Gastrocnemius medialis (tissue), 4 donors: ENCODE measurements at regions not wholly inside any gene's neighbourhood (a gene's known extent, or its start where the extent isn't known, plus 50 kb on each side); places are given as distances from the start of the nearest gene placed in this dataset.

Experiments used
- ATAC-seq, 2 donors: fragments of 150-250 bp; one replicate each; pipeline ENCODE4 v1.9.1; 2016
- DNase-seq, 2 donors: peaks; one replicate each; pipeline ENCODE4 v3.0.0-alpha.2; 2019
- H3K27ac ChIP-seq, 4 donors: fragments of 200-600 bp; sonication (generic); 1 replicate in 1 of 4; 2 replicates in 3 of 4; pipeline ENCODE4 v1.5.1; 2016 to 2018; ENCODE audit warnings: mild to moderate bottlenecking in 2 of 4, moderate library complexity in 1 of 4
- H3K27me3 ChIP-seq, 3 donors: fragments of 200-600 bp; sonication (generic) in 2 of 3; 1 replicate in 1 of 3; 2 replicates in 2 of 3; pipeline versions ENCODE4 v1.5.1 to v1.6.0; 2016 to 2019; ENCODE audit warnings: mild to moderate bottlenecking in 1 of 3, moderate library complexity in 1 of 3
- H3K36me3 ChIP-seq, 2 donors: fragments of 200-600 bp; sonication (generic) in 1 of 2; one replicate each; pipeline ENCODE4 v1.5.1; 2017 to 2018
- H3K4me1 ChIP-seq, 2 donors: fragments of 200-600 bp; sonication (generic) in 1 of 2; one replicate each; pipeline ENCODE4 v1.5.1; 2016 to 2017; ENCODE audit warnings: mild to moderate bottlenecking in 2 of 2
- H3K4me3 ChIP-seq, 4 donors: fragments of 200-600 bp; sonication (generic) in 3 of 4; 1 replicate in 1 of 4; 2 replicates in 3 of 4; pipeline ENCODE4 v1.5.1; 2016 to 2019; ENCODE audit warnings: mild to moderate bottlenecking in 2 of 4
- H3K9me3 ChIP-seq, 3 donors: fragments of 200-600 bp; sonication (generic) in 2 of 3; 1 replicate in 1 of 3; 2 replicates in 2 of 3; pipeline ENCODE4 v1.5.1; 2016 to 2019
- POLR2A ChIP-seq, 2 donors: fragments of 450-650 bp; IDR thresholded peaks; one replicate each; pipeline ENCODE4 v1.6.1; 2017; ENCODE audit warnings: antibody characterized with exemption in 2 of 2, mild to moderate bottlenecking in 2 of 2, moderate library complexity in 2 of 2
- in situ Hi-C, 4 donors: fragments of 200-750 bp; cut with MboI; loops; one replicate each; pipeline versions ENCODE4 v1.15.0 to v1.8.0; 2017; ENCODE audit warnings: low sequenced_read_pairs in 4 of 4
- intact Hi-C: fragments of 100-400 bp; cut with DNase I; formaldehyde crosslinking; loops from one replicate; pipeline ENCODE4 v1.15.1; 2023; ENCODE audit warnings: low total_unique reads
- TF ChIP-seq, protein P1 (sequence below), 5 experiments: fragments of 450-650 bp in 3 of 5; fragments of 200-600 bp in 2 of 5; sonication (generic) in 2 of 5; IDR thresholded peaks in 4 of 5; conservative IDR thresholded peaks in 1 of 5; 1 replicate in 4 of 5; 2 replicates in 1 of 5; pipeline ENCODE4 v1.5.1; 2016 to 2019; ENCODE audit warnings: antibody characterized with exemption in 5 of 5, mild to moderate bottlenecking in 3 of 5, moderate library complexity in 3 of 5

DNA sequence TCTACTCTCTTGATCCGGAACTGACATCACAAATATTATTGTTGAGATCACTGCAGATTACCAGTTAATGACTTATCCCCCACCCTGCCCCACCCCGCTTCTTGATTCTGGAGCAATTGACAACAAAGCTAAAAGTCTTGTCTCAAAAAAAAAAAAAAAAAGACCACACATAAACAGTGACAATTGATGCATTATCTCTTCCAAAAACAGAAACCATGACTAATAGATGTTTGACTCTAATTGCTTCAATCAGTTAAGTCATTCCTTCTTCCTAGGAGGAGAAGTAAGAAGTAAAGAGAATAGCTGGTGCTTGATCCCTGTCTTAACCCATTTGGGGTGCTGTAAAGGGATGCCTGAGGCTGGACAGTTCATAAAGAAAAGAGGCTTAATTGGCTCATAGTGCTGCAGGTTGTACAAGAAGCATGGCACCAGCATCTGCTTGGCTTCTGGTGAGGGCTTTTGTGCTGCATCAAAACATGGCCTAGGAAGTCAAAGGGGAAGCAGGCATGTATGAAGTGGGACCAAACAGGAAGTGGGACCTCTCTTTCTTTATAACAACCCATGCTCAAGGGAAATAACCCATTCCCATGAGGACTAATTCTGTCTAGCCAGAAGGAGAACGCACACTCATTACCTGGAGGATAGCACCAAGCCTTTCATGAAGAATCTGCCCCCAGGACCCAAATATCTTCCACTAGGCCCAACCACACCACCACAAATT, 158.7 kb downstream of the TMEM167A start:
- no peaks in the 10 kb centered on the region for H3K36me3 ChIP-seq
- ATAC-seq, result no peak
- TF ChIP-seq POLR2A (IDR thresholded peaks at IDR 0.05), result no peak
- TF ChIP-seq, protein P1, sequence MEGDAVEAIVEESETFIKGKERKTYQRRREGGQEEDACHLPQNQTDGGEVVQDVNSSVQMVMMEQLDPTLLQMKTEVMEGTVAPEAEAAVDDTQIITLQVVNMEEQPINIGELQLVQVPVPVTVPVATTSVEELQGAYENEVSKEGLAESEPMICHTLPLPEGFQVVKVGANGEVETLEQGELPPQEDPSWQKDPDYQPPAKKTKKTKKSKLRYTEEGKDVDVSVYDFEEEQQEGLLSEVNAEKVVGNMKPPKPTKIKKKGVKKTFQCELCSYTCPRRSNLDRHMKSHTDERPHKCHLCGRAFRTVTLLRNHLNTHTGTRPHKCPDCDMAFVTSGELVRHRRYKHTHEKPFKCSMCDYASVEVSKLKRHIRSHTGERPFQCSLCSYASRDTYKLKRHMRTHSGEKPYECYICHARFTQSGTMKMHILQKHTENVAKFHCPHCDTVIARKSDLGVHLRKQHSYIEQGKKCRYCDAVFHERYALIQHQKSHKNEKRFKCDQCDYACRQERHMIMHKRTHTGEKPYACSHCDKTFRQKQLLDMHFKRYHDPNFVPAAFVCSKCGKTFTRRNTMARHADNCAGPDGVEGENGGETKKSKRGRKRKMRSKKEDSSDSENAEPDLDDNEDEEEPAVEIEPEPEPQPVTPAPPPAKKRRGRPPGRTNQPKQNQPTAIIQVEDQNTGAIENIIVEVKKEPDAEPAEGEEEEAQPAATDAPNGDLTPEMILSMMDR (IDR thresholded peaks at IDR 0.05 in 4 of 5, conservative IDR thresholded peaks at IDR 0.05 in 1 of 5), result no peak
- H3K27ac ChIP-seq, result no peak overlapping the region
- intact Hi-C loops, result no loop called here
- DNase-seq, result no peak
- in situ Hi-C loops, result no loop called here
- no peaks in the 10 kb centered on the region for H3K27me3 ChIP-seq
- H3K9me3 ChIP-seq, result no peaks in the 10 kb centered on the region
- no peak overlapping the region for H3K4me3 ChIP-seq
- no peaks in the 10 kb centered on the region for H3K4me1 ChIP-seq

DNA sequence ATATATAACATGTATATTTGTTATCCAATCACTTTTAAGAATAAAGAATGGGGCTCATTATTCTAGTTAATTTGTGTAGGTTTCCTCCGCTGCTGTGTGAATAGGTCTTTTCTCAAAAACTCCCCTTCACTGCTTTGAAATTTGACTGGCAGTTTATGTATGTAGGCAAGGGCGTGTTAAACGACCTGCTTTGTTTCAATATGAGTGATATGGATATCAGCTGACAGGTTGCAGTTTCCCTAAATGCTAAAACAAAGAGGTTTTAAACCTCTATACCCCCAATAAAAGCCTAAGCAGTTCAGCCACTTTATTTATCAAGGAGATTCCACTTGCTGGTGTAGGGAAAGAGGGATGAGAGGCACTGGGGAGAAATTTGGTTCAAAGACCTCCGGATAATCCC, 159.6 kb downstream of the TMEM167A start:
- no peak for DNase-seq
- TF ChIP-seq POLR2A (IDR thresholded peaks at IDR 0.05), result no peak
- TF ChIP-seq, protein P1 (IDR thresholded peaks at IDR 0.05 in 4 of 5, conservative IDR thresholded peaks at IDR 0.05 in 1 of 5), result no peak

DNA sequence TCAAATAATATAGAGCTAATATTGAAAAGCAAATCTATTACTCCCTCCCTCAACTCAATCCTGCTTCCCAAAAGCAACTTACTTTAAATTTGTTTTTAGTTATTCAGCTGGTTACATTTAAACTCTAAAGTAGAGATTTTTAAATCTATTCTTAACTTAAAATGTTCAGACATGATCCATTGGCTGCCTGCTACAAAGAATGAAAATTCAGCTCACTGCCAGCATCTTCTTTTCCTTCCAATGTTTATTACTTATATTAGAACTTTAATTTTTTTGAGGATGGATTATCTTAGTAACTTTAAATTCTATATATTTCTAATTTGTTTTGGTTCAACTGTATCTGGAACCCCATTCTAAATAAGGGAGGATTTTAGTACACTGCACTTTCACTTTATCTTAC, 163.2 kb downstream of the TMEM167A start:
- Histone ChIP-seq H3K4me1 (no peaks in the 10 kb centered on the region), H3K4me3 (no peak overlapping the region), H3K27ac (no peak overlapping the region), H3K36me3 (no peaks in the 10 kb centered on the region), H3K9me3 (no peaks in the 10 kb centered on the region), H3K27me3 (no peaks in the 10 kb centered on the region)
- intact Hi-C loops (no loop called here), in situ Hi-C loops (no loop called here)
- DNase-seq, result no peak
- TF ChIP-seq, protein P1 (IDR thresholded peaks at IDR 0.05 in 4 of 5, conservative IDR thresholded peaks at IDR 0.05 in 1 of 5), result no peak
- TF ChIP-seq POLR2A (IDR thresholded peaks at IDR 0.05), result no peak
- ATAC-seq, result no peak

More for the DNA sequence above, 159.6 kb downstream of the TMEM167A start:
- H3K4me1 ChIP-seq, result no peaks in the 10 kb centered on the region
- no peak overlapping the region for H3K27ac ChIP-seq
- no peak overlapping the region for H3K4me3 ChIP-seq
- ATAC-seq, result no peak
- in situ Hi-C loops, result no loop called here
- no peaks in the 10 kb centered on the region for H3K36me3 ChIP-seq
- H3K27me3 ChIP-seq, result no peaks in the 10 kb centered on the region
- no peaks in the 10 kb centered on the region for H3K9me3 ChIP-seq
- intact Hi-C loops, result no loop called here

DNA sequence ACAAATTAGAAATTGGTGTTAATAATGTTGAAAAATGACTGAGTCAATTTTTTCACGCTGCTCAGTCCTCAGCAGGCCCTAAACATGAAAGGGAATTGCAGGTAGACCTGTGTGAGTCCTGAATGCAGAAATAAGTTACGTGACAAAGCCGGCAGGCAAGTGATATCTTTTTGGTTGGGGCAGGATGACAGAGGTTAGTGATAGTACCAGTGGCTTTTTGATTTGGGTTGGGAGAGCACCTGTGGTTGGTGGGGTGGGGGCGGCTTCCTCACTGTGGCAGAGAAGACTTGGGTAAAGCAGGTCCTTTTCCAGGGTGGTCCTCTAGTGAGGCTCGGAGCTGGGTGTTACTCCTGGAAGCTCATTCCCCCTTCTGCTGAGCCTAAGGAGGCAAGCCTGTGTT, 164.7 kb downstream of the TMEM167A start:
- Histone ChIP-seq H3K4me3 (no peak overlapping the region), H3K36me3 (no peaks in the 10 kb centered on the region), H3K4me1 (no peaks in the 10 kb centered on the region), H3K27ac (no peak overlapping the region), H3K9me3 (no peaks in the 10 kb centered on the region), H3K27me3 (no peaks in the 10 kb centered on the region)
- no peak for DNase-seq
- TF ChIP-seq, protein P1 (IDR thresholded peaks at IDR 0.05 in 4 of 5, conservative IDR thresholded peaks at IDR 0.05 in 1 of 5), result no peak
- TF ChIP-seq POLR2A (IDR thresholded peaks at IDR 0.05), result no peak
- intact Hi-C loops (no loop called here), in situ Hi-C loops (no loop called here)
- ATAC-seq, result no peak

DNA sequence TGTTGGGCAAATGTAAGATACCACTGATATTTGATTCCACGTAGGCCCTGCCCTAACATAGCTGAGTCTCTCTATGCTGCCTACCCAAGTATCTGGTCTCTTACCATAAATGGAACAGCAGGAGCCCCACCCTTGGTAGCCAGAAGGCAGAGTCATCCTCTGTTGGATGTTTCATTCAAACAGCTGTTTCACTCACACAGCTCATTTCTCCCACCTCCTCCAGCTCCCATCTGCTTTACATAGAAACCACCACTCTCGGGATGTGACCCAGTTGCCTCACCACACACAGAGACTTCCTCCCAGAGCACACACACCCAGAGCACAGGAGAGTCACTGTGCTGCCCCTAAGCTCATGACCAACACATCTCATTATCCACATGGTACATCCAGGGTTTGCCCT, 165.3 kb downstream of the TMEM167A start:
- Histone ChIP-seq H3K4me1 (no peaks in the 10 kb centered on the region), H3K9me3 (no peaks in the 10 kb centered on the region), H3K27me3 (no peaks in the 10 kb centered on the region), H3K36me3 (no peaks in the 10 kb centered on the region), H3K27ac (no peak overlapping the region), H3K4me3 (no peak overlapping the region)
- TF ChIP-seq, protein P1 (IDR thresholded peaks at IDR 0.05 in 4 of 5, conservative IDR thresholded peaks at IDR 0.05 in 1 of 5), result no peak
- no peak for TF ChIP-seq POLR2A (IDR thresholded peaks at IDR 0.05)
- ATAC-seq (no peak), DNase-seq (no peak)
- in situ Hi-C loops, result no loop called here
- intact Hi-C loops, result no loop called here
